ENCODE measurements at regions not wholly inside any gene's neighbourhood (a gene's known extent, or its start where the extent isn't known, plus 50 kb on each side); places are given as distances from the start of the nearest gene placed in this dataset.

DNA sequence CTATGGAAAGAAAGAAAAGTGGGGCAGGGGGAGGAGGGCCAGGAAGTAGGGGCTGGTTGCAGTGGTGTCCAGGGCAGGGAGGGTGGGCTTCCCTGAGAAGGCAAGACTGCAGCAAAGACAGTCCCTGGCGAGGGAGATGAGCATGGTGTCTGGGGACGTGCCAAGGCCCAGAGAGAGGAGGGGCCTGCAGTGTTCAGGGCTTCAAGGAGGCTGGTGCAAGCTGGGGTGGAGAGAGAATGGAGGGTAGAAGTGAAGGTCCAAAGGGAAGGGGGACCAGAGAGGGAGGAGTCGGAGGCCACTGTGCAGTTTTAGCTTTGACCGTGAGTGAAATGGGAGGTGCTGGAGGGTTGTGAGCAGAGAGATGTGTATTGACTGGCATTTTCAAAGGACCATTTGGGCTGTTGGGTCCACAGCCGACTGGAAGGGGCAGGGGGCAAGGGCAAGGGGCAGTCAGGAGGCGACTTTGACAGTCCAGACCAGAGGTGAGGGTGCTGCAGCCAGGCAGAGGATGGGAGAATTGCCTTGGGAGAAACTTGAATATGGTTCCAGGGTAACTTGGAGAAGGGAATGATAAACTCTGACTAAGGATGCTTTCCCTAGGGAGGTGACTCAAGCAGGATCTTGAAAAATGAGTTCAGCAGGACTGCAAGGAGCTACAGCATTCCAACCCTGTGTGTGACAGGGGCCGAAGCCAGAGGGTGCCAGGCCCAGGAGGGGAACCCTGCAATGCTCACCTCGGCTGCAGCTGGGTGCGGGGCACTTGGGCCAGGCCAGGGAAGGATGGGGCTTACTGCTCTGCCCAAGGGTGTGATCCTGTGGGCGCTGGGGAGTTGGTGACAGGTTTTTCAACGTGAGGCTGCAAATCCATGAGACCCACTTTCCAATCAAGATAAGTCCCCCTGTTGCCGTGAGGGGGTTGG, 177.1 kb upstream of the HAAO start:
- no peak for DNase-seq

DNA sequence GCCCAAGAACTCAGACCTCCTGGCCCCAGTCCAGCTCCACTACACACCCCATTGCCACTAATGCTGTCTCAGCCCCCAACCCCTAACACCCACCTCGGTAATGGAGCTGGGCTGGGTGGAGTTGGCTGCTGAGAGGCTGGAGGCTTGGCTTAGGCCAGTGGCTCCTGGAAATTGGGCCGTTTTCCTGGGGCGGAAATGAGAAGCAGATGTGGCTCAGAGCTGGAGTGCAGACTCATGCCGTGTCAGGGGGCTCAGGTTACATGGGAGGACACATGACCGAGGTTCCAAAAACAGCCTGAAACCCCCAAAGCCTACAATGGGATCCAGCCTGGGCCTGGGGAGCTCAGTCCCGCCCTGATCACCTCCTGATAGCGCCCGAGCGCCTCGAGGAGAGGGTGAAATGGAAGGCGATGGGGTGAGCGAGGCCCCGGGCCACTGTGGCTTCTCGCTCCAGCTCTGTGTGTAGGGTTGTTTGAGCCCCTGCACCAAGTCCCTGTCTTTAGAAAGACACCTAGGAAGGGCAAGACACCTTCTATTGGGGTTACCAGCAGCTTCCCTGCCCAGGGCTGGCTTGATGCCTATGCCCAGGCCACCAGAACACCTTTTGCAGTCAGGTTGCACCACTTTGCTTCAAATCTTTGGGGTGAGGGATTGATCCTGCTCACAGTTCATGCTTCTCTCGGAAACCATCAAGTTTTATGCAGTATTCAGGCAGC, 175.7 kb upstream of the HAAO start:
- DNase-seq = no peak

DNA sequence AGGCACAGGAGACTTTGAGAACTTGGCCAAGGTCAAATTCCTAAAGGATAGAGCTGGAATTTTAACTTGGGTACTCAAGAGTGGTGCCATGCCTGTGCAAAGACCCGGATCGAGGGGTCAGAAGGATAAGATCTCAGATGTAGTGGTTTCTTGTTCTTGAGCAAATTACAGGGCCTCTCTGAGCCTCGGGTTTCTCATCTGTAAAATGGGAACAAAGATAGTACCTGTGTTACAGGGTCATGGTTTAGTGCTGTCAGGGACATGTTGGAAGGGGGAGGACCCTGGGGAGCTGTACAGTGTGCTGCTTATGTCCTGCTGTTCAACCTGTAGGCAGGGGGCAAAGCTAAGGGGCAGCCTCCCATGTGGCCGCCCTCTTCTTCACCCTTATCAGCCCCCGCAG, 173.5 kb upstream of the HAAO start:
- DNase-seq = no peak

DNA sequence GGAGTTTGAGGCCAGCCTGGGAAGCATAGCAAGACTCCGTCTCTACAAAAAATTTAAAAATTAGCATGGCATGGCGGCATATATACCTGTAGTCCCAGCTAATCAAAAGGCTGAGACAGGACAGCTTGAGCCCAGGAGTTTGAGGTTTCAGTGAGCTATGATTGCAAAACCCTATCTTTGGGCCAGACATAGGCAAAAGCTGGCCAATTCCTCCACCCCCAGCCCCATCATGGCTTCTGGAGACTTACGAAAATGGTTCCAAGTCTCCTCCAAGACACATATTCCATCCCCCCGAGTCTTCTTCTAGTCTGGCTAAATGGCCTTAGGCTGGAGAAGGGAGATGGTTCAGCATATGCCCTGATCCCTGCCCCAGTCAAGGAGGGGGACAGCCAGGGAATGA, 172.8 kb upstream of the HAAO start:
- no peak for DNase-seq

DNA sequence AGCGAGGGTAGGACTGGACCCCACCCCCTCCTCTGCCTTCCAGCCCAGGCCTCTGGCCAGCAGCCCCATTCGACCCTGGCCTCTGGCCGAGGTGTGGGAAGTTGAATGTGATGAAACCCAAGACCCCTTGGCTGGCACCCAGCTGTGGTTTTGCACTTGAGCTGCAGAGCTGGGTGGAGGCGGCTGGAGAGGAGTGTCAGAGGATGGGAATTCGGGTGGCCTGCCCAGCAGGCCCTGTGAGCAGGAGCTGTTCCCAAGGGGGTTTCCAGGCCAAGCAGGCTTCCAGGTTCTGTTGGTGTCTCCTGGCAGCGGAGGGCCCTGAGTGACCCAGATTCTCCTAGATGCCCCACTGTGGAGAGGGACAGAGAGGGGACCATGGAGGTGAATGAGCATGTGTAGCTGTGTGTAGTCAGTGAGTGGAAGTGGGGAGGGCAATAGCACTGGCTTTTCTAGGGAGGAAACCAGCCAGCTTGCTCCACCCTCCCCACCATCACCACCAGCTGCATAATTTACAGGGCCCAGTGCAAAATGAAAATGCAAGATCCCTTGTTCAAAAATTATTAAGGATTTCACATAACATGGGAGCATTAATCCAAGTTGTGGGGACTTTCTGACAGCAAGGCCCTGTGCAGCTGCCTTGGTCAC, 172.2 kb upstream of the HAAO start:
- DNase-seq = no peak

DNA sequence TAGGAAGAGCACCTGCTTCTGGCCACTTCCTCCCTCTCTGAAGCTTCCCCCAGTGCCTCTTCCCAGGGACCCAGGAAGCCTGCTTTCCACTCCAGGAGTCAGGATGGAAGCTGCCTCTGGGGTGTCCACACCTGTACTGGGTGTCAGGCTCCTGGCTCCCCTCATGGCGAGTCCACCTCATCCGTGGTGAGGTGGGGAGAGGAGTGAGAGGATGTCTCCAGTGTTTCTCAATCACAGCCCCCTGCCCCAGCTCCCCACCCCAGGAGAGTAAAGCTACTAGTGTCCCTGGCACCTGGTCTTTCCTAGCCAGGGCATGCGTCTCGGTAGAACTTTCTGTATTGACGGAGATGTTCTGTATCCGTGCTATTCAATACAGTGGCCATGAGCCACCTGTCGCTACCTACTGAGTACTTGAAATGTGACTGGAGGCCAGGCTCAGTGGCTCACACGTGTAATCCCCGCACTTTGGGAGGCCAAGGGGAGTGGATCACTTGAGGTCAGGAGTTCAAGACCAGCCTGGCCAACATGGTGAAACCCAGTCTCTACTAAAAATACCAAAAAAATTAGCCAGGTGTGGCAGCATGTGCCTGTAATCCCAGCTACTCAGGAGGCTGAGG, 171.2 kb upstream of the HAAO start:
- DNase-seq = no peak

DNA sequence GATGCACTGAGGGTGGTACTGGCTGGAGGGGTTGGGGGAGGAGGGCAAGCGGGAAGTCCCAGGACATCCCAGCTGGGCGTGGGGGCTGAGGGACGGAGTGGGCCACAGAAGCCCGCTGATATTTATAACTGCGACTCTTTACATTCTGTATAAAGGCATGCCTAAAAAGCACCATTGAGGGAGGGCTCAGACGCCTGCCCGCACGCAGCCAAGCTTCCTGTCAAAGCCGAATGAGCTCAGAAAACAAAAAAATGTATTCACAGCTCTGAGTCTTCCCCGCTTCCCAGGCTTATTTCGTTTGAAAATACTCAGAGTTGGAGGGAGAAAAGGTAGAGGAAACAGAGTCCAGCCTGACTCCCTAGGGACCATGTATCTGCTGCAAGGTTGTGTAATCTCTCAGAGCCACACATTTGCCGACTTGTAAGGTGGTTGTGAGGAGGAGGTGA, 170.1 kb upstream of the HAAO start:
- no peak for DNase-seq

DNA sequence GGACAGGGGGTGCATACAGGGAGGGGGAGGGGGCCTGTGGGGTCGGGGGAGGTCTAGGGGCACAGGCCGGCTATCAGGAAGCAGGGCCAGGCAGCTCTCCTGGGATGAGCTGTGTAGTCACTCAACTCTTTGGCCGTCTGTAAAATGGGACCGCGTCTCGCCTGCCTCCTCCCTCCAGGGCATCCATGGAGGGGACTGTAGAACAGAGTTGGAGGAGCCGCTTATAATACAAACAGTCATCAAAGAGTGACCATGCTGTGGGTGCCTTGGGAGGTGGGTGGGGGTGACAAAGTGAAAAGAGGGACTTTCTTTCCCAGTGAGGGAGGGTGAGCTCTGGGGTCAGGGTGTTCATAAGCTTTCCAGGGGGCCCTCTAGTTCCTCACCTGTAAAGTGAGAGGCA, 169.6 kb upstream of the HAAO start:
- DNase-seq = no peak

DNA sequence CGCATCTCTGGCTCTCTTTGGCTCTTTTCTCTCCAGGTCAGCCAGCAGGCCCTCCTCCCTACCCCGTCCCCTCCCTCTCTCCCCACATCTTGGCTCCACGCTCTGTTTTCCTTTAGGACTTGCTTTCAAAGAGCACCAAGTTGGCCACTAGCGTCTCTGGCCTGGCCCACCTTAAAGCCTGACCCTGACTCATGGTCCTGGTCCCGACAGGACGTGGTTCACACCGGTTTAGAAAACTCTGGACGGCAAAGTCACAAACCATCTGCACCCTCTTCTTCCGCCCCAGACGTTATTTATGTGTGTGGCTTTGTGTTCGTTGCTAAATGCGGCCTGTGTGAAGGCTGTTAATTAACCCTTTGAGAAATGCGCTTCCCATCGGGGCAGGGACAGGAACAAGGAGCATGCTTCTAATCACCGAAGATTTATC, 169.0 kb upstream of the HAAO start:
- no peak for DNase-seq

DNA sequence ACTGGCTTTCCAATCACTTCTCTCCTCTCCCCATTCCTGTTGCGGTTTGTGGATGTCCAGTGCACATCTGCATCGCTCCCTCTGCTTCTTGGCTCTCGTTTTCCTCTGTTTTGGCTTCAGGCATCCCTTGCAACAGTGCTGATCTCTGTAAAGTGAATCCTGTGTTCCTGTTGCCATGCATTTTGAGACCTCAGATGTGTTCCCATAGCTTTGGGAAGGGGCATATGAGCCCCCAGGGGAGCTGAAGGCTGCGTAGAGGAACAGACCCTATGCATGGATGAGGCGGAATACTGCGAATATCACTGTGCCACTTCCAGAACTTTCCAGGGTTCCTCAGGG, 168.4 kb upstream of the HAAO start:
- no peak for DNase-seq

DNA sequence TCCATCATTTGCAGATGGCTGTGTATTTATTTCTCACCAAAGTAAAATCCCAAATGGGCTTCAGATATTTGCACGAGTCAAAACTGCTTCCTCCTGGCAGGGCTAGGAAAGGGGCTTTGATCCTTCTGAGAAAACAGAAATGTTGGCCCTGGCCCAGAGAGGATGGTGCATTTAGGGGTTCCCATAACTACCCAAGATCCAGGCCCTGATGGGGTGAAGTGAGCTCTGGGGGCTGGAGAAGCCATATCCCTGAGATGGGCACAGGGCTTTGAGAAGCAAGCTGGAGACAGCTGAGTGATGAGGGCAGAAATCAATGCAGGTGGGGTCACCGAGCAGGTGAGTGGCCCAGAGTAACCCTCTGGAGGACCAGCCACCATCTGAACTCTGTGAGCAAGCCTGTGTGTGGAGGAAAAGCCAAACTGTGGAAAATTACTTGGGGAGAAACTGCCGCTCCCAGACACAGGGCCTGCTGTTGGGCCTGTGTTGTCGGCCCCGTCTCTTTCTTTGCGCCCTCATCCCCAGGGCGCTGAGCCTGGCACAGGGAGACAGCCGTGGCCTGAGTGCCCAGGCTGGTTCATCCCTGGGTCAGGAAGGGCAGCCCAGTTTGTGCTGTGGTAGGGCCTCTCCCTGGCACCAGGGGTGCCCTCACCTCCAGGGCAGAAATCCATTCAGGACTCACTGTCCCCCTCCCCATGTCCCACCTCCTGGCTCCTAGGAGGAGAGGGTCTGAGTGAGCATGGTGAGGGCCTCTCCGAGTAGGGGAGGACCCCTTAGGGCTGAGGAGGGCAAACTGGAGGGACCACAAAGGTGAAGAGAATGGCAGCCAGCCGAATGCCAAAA, 167.8 kb upstream of the HAAO start:
- no peak for DNase-seq

DNA sequence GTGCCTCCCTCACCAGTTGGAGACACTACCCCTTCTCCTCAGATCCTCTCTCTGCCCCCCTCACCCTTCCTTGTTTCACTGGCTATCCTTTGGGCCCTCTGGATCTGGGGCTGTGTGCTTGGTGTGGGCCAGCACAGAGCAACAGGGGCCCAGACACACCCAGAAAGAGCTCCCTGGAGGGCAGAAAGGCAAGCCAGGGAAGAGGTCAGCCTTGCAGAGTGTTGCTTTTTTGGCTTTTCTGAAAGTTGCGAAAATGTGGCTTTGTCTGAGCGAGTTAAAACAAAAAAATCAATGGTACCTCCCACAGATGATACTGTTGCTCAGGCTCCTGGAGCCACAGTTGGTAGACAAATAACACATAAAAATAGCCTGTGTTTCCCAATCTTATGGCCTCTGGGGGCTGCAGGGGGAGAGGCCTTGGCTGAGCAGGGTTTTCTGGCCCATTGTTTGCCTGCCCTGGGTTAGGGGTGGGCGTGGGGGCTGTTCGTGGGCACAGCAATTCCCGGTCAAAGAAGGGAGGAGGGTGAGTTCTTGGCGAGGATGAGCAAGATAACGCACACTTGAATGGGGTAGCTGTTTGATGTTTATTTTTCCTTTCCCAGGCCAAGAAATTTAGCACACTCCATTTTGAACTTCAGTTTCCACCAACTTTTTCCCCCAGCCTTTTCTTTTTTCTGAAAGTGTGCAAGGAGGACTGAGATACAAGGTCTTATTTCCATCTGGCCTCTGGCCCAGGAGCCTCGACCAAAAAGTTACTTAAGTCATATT, 167.0 kb upstream of the HAAO start:
- no peak for DNase-seq

DNA sequence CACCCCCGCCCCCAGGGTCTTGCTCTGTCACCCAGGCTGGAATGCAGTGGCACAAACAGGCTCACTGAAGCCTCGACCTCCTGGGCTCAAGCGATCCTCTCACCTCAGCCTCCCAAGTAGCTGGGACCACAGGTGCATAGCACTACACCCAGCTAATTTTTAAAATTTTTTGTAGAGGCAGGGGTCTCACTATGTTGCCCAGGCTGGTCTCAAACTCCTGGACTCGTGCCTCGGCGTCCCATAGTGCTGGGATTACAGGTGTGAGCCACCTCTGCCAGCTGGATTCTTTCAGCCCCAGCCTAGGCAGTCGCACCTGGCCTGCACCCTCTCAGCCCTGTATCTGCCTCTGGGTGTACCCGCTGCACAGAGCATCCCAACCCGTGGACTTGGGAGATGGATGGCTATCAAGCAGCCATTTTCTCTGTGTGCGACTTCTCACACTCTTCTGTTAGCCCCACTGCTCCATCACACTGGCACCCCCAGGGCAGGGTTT, 166.4 kb upstream of the HAAO start:
- DNase-seq = no peak

DNA sequence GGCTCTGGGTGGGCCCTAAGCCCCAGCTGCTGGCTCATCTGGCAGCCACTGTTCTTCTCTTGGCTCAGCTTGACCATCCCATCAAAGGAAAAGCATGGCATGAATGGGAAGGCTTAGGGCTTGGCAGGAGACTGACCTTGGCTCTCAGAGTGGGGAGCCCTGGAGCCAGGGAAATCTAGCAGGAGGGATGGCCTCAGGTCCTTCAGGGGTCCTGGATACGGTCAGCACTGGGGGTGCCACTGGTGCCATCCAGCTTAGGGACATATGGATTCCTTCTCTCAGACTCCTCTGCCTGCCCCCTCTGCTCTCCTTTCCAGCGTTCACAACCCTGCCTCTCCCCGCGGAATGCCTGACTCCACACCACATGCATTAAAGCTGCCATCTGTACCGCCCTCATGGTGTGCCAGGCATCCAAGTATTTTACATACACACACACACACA, 165.5 kb upstream of the HAAO start:
- DNase-seq = no peak

DNA sequence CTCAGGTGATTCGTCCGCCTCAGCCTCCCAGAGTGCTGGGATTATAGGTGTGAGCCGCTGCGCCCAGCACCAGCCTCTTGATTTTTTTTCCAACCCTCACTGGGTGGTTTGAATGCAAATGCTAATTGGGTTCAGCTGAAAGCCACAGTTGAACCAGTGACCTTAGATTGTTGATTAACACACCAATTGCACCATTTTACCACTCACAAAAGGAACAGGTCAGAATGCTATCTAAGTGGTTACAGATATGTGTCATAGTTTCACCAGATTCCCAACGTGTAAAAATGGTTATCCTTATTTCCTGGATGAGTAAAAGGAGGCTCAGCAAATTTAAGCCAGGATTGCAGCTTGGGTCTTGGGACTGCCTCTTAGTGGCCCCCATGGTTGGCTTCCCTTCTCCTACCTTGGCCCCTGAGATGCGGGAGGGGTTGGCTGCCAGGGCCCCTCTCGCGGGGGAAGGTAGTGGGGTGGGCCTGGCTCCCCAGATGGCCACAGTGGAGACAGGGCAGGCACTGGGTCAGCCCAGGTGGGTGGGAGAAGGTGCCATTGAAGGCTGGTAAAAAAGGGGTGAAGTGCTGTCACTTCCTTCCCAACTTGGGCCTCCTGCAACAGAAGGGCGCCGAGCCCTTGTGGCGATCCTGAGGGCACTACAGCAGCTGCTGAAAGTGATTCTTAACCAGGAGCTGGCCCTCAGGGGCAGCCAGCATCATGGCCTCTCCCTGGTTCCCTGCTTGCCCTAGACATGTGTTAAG, 164.9 kb upstream of the HAAO start:
- no peak for DNase-seq

DNA sequence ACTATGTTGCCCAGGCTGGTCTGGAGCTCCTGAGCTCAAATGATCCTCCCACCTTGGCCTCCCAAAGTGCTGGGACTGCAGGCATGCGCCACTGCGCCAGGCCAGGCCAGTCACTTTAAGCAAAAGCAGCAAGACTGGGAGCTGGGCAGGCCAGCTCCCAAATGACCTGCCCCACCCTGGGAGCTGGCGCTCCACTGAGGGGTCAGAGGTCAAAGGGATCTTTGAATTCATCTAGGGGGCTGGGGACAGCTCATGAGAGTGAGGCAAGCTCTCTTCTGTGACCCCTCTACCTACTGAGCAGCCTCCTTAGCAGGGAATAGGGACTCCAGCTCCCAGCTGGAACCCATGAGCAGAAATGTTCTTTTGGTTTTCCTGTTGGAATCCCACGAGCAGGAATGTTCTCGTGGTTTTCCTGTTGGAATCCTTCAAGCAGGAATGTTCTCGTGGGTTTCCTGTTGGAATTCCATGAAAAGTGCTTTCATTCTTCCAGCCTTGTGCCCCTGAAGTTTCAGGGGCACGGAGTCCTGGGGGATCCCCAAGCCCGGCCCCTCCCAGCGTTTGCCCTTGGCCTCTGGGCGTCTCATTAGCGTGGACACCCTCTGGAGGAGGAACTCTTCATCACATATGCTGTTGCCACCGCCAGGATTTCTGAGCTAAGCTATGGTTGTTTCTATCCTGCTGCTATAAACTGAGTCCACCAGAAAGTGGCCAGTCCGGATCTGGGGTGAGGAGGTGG, 162.0 kb upstream of the HAAO start:
- DNase-seq = no peak

DNA sequence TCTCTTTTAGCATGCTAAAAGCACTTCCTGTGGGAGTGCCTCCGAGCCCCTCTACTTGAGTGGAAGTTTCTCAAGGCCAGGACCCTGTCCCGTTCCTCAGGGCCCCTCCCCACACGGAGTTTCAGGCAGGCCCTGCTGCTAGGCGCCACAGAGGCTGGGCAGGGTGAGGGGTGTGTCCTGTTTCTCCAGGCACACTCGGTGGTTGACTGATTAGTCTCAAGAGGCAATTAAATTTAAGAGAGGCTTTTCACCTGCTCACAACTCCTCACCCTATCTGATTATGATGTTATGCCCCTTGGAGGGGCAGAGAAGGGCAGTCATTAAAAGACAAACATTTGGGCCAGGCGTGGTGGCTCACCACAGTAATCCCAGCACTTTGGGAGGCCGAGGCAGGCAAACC, 160.8 kb upstream of the HAAO start:
- DNase-seq = no peak

DNA sequence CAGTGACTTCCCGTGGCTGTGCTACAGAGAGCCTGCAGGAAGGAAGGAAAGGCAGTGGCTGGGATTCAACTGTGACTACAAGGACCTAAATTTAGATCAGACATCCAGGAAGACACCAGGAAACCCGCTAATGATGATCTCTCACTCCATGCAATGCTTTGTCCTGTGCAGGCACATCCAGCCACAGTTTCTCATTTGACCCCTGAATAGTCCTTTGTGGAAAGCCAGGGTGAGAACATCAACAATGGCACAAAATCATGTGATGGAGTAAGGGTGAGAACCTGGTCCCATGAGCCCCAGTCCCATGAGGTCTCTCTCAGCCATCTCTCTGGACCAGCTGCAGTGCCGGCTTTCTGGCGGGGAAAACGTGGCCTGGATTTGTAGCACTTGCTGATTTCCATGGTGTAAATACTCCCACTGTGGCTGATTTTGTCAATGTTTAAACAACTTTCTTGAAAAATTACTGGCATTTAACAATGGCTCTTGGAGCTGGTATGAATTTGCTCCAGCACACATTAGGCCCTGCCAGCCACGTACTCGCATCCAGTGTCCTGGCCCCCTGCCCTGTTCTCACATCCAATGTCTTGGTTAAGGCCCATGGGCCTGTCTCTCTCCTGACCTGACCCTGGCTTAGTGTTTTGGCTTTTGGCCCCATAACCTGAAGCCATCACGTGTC, 159.0 kb upstream of the HAAO start:
- DNase-seq = no peak

DNA sequence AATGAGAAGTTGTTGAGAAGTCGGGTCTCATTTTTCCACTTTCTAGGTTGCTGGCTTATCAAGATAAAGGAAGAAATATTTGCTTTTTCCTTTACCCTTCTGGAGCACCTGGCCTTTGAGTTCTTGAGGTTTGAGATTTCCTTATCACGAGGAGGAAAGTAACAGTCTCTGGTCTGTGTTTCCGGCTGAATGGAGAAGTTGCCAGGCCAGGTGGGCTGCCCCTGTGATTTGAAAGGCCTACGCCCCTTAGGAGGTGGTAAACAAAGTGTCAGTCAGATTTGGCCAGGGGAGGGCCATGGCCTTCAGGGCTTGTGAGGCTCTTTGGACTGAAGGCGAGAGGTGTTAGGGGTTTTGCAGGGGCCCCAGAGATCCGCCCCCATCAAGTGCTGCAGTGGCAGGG, 156.7 kb upstream of the HAAO start:
- DNase-seq = no peak
